ENCODE measurements at regions not wholly inside any gene's neighbourhood (a gene's known extent, or its start where the extent isn't known, plus 50 kb on each side); places are given as distances from the start of the nearest gene placed in this dataset.

- no peak for DNase-seq
Observed at GRCh38 chr1:81032374-81032773, 768.4 kb upstream of the ADGRL2 start.

DNA sequence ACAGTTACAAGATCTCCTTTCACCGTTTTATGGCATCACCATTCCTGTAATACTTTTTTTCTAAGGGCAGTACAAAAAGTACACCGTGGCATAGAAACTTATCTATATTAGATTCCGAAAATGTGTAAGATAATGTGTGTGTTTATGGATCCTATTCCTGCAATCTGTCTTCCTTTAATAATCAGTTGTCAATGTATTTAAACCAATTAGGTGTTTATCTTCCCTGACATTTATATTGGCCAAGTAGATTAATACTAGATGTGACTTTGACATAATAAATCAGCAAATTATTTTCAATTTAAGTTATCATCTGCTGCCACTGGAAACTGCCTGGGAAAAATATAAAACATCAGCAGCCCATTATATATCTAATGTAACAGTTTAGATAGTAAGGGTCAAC lies 770.3 kb upstream of the ADGRL2 start:
- DNase-seq, result no peak

GRCh38 chr1:81029266-81029665 lies 771.5 kb upstream of the ADGRL2 start:
- DNase-seq, result no peak

- DNase-seq, result no peak
Observed at GRCh38 chr1:81023187-81023724, 777.5 kb upstream of the ADGRL2 start.

GRCh38 chr1:81021134-81021533 lies 779.6 kb upstream of the ADGRL2 start:
- DNase-seq, result no peak

DNA sequence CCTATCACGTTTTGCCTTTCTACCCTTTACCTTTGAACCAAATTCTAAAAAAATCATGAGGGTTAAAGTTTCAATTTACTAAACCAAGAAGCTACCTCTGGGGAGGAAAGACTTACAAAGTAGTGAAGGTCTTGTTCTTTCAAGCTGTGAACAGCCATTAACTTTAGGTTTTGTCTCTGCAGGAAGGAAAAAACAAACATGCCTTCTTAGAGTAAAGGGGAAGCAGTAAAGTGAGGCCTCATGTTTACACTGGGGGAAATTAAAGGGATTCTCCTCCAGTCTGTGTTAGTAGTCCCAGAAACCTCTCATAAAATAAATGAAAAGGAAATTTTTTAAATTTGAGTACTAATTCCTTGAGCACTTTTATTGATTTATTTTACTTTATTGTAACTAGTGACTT lies 780.2 kb upstream of the ADGRL2 start:
- DNase-seq, result no peak

- no peak for DNase-seq
Observed at GRCh38 chr1:81010126-81010525, 790.6 kb upstream of the ADGRL2 start.

- DNase-seq, result no peak
Observed at GRCh38 chr1:81008293-81008692, 792.4 kb upstream of the ADGRL2 start.

GRCh38 chr1:81007024-81007423 lies 793.7 kb upstream of the ADGRL2 start:
- DNase-seq, result no peak

- no peak for DNase-seq
Observed at GRCh38 chr1:81006502-81006901, 794.2 kb upstream of the ADGRL2 start.

DNA sequence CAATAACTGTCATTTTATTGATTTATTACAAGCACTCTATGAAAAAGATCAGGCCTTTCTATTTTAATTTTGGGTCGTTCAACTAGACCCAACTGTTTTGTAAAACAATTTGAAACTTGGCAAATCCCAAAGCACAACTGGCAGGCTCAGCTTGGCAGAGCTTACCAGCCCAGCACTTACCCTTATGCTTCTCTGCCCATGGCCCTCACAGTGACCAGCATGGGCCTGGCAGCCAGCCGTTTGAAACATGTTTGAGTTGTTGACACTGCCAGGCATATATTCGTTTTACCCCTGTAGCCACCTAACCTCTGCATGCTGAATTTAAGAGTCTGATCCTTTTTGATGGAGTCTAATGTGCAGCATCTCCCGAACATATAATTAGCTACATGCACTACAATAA lies 796.7 kb upstream of the ADGRL2 start:
- no peak for DNase-seq

DNA sequence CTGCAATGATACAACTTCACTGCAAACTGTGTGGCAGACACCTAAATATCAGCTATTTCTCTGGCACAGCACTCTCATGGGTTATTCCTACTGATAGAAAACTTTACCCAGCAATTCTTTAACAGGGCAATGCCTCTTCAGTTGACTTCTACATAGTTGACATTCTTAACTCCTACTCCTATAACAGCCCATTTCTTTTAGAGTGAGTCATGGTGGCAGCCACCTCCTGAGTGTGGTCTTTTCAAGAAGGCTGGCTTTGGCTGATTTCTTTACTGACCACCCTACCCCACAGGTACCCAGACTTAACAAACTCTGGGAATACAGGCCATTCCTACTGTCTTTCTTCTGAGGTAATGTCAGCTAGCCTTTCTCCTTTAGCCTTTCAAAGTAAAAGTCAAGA lies 805.8 kb upstream of the ADGRL2 start:
- DNase-seq, result no peak

- no peak for DNase-seq
Observed at GRCh38 chr1:80994038-80994437, 806.7 kb upstream of the ADGRL2 start.

- DNase-seq, result no peak
Observed at GRCh38 chr1:80993154-80993980, 807.4 kb upstream of the ADGRL2 start.

DNA sequence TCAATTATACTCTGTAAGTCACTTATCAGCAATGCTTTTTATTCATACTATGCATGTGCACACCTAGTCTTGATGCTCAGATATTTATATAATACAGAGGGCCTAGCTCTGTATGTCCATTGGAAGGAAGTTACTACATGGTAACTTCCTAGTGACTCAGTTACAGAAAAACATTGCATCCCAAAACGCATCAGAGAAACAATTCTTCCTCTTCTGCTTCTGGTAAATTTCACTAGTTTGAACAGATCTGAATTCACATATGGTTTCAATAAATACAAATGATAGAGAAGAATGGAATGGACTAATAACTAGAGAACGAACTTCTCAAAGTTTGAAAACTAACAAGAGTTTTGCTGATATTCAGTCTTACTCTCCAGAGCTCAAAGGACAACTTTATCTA lies 811.3 kb upstream of the ADGRL2 start:
- no peak for DNase-seq

DNA sequence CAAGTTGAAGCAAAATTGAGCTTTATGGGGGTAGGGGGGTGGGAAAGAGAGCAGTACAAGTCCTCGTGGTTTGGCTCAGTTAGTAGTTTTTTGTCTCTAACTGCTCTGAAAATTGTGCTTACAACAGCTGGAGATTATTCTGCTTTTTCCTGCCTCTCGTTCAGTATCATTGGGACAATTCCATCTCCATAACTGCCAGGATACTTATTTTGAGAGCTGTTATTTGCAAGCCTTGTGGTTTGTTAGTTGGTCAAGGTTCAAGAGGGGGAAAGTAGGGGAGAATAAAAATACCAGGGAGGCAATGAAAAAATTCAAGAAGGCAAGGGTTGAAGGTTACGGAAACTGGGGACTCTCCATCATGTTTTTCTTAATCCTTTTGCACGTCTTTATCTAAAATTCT lies 811.8 kb upstream of the ADGRL2 start:
- no peak for DNase-seq

- DNase-seq, result no peak
Observed at GRCh38 chr1:80987824-80988223, 812.9 kb upstream of the ADGRL2 start.

- no peak for DNase-seq
Observed at GRCh38 chr1:80987106-80987505, 813.6 kb upstream of the ADGRL2 start.

GRCh38 chr1:80982831-80983230 lies 817.9 kb upstream of the ADGRL2 start:
- no peak for DNase-seq

- DNase-seq, result no peak
Observed at GRCh38 chr1:80973101-80973500, 827.6 kb upstream of the ADGRL2 start.

DNA sequence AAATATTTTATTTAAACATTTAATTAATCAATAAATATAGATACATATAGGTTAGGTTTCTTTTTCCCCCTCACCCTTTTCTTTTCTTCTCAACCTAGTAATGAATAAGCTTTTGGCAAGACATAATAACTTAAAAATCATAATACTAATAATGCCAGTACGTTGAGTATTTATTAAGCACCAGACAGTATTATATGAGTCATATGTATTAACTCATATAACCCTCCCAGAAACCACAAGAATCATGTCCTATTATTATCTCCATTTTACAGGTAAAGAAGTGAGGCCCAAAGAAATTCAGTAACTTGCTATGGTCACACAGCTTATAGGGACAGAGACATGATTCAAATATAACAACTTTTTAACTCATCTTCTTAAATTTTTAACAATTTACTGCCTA lies 834.5 kb upstream of the ADGRL2 start:
- DNase-seq, result no peak

DNA sequence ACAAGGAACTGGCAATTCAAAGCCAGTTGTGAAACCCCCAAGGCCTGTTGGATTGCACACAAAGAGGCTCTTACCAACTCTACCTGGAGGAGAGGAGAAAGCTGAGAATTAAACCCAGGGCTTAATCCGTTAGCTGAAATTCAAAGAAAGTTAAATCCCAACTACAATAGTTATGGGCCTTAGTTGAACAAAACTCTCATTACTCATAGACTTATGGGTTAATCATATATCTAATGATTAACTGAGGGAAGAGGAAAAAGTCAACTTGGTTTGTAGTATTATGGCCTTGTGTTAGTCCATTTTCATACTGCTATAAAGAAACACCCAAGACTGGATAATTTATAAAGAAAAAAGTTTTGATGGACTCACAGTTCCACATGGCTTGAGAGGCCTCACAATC lies 838.2 kb upstream of the ADGRL2 start:
- no peak for DNase-seq

GRCh38 chr1:80961464-80962190 lies 839.1 kb upstream of the ADGRL2 start:
- no peak for DNase-seq

DNA sequence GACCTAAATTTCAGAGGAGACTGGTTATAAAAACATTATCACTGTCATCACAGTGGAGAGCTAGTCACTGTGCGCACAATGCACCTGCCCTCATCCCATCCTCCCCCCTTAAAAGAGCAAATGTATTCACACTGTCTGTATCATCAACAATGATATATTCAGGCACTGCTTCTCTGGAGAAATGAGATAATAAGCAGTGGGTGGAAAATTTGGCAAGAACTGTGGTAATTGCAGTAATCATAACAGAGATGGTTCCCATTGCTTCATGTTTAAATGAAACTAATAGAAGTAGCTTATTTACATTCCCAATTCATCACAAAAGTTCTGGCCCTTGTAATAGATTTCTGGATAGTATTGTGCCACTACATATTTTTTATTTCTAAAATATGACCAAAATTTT lies 867.4 kb upstream of the ADGRL2 start:
- no peak for DNase-seq
